Gastroesophageal sphincter (tissue), 4 donors: ENCODE measurements at regions not wholly inside any gene's neighbourhood (a gene's known extent, or its start where the extent isn't known, plus 50 kb on each side); places are given as distances from the start of the nearest gene placed in this dataset.

Experiments
- ATAC-seq: fragments of 150-250 bp; one replicate; pipeline ENCODE4 v1.9.1; 2016; ENCODE audit warnings: mild to moderate bottlenecking, moderate library complexity
- H3K27ac ChIP-seq, 4 donors: fragments of 200-600 bp; sonication (generic) in 3 of 4; 1 replicate in 3 of 4; 2 replicates in 1 of 4; pipeline ENCODE4 v1.5.1; 2016 to 2019
- H3K27me3 ChIP-seq: fragments of 200-600 bp; sonication (generic); one replicate; pipeline ENCODE4 v1.5.1; 2019
- H3K36me3 ChIP-seq, 2 donors: fragments of 200-600 bp; sonication (generic); one replicate each; pipeline ENCODE4 v1.5.1; 2019; ENCODE audit warnings: control low read depth in 1 of 2
- H3K4me1 ChIP-seq, 3 donors: fragments of 200-600 bp; sonication (generic); 1 replicate in 2 of 3; 2 replicates in 1 of 3; pipeline ENCODE4 v1.5.1; 2016 to 2019; ENCODE audit warnings: control low read depth in 2 of 3
- H3K4me3 ChIP-seq, 2 donors: fragments of 200-600 bp; sonication (generic); one replicate each; pipeline ENCODE4 v1.5.1; 2019; ENCODE audit warnings: mild to moderate bottlenecking in 1 of 2, moderate library complexity in 1 of 2
- H3K9me3 ChIP-seq, 3 donors: fragments of 200-600 bp; sonication (generic); one replicate each; pipeline ENCODE4 v1.5.1; 2017 to 2019; ENCODE audit warnings: control low read depth in 2 of 3
- CTCF ChIP-seq, 4 experiments: fragments of 200-600 bp in 2 of 4; fragments of 450-650 bp in 2 of 4; sonication (generic) in 1 of 4; IDR thresholded peaks; one replicate each; pipeline ENCODE4 v1.5.1; 2017 to 2019; ENCODE audit warnings: antibody characterized with exemption in 4 of 4, mild to moderate bottlenecking in 2 of 4, moderate library complexity in 2 of 4
- EP300 ChIP-seq: sonication (generic); formaldehyde crosslinking; IDR thresholded peaks from one replicate; pipeline ENCODE4 v1.6.1; 2017; ENCODE audit warnings: antibody characterized with exemption, mild to moderate bottlenecking
- POLR2A ChIP-seq, 2 donors: fragments of 450-650 bp; IDR thresholded peaks; one replicate each; pipeline ENCODE4 v1.6.1; 2017; ENCODE audit warnings: antibody characterized with exemption in 2 of 2, mild to moderate bottlenecking in 2 of 2, moderate library complexity in 1 of 2
- POLR2AphosphoS5 ChIP-seq: sonication (generic); formaldehyde crosslinking; IDR thresholded peaks from one replicate; pipeline ENCODE4 v1.6.1; 2017; ENCODE audit warnings: antibody characterized with exemption
- whole genome bisulfite sequencing, 2 donors: methylation state at CpG; one replicate each; pipeline ENCODE4 v1.1.5; 2018; ENCODE audit warnings: low coverage in 1 of 2; 5-methylcytosine and 5-hydroxymethylcytosine counted together

GRCh38 chr11:8335683-8336082 lies 72.0 kb upstream of the LMO1 start:
- Histone ChIP-seq H3K4me1 (no peaks in the 10 kb centered on the region), H3K4me3 (no peak overlapping the region), H3K27ac (no peak overlapping the region), H3K9me3 (no peaks in the 10 kb centered on the region), H3K27me3 (peaks cover 4% of the 10 kb centered on the region), H3K36me3 (no peaks in the 10 kb centered on the region)
- WGBS, 2 donors: 70% methylated on average over 3 of the region's 7 CpGs; no CpG with 5 or more reads in 1 of the 2 donors
- TF ChIP-seq EP300 (no peak), CTCF (IDR thresholded peaks at IDR 0.05) (no peak), POLR2A (IDR thresholded peaks at IDR 0.05) (no peak), POLR2AphosphoS5 (no peak)
- no peak for ATAC-seq

GRCh38 chr11:8335186-8335585 lies 71.5 kb upstream of the LMO1 start:
- TF ChIP-seq EP300 (no peak), CTCF (IDR thresholded peaks at IDR 0.05) (no peak), POLR2A (IDR thresholded peaks at IDR 0.05) (no peak), POLR2AphosphoS5 (no peak)
- 100% methylated on average over 1 of the region's 8 CpGs for WGBS, 2 donors

GRCh38 chr11:8333811-8334401 lies 70.2 kb upstream of the LMO1 start:
- Histone ChIP-seq H3K27ac (no peak overlapping the region), H3K36me3 (no peaks in the 10 kb centered on the region), H3K9me3 (no peaks in the 10 kb centered on the region), H3K27me3 (peaks cover 4% of the 10 kb centered on the region), H3K4me1 (peaks cover 0 to 18% (median 2%) of the 10 kb centered on the region in 3 donors), H3K4me3 (no peak overlapping the region)
- TF ChIP-seq CTCF (IDR thresholded peaks at IDR 0.05) (no peak), POLR2A (IDR thresholded peaks at IDR 0.05) (no peak), EP300 (no peak), POLR2AphosphoS5 (no peak)
- WGBS, 2 donors: 79% methylated on average over 3 of the region's 7 CpGs; no CpG with 5 or more reads in 1 of the 2 donors
- ATAC-seq: no peak

More at GRCh38 chr11:8335186-8335585, 71.5 kb upstream of the LMO1 start:
- Histone ChIP-seq H3K27ac (no peak overlapping the region), H3K4me3 (no peak overlapping the region), H3K4me1 (peaks cover 0 to 5% (median 0%) of the 10 kb centered on the region in 3 donors), H3K9me3 (no peaks in the 10 kb centered on the region), H3K36me3 (no peaks in the 10 kb centered on the region), H3K27me3 (peaks cover 4% of the 10 kb centered on the region)
- ATAC-seq: no peak

- whole genome bisulfite sequencing, 2 donors: 88 to 96% methylated on average over 2 to 4 of the region's 4 CpGs
- Histone ChIP-seq H3K4me3 (no peak overlapping the region), H3K27ac (no peak overlapping the region), H3K9me3 (no peaks in the 10 kb centered on the region), H3K36me3 (no peaks in the 10 kb centered on the region), H3K27me3 (peaks cover 4% of the 10 kb centered on the region), H3K4me1 (peaks cover 0 to 21% (median 3%) of the 10 kb centered on the region in 3 donors)
- no peak for ATAC-seq
- no peak for TF ChIP-seq POLR2A (IDR thresholded peaks at IDR 0.05)
- TF ChIP-seq POLR2AphosphoS5: no peak
- no peak for TF ChIP-seq EP300
- no peak for TF ChIP-seq CTCF (IDR thresholded peaks at IDR 0.05)
Observed at GRCh38 chr11:8333376-8333775, 69.7 kb upstream of the LMO1 start.

- Histone ChIP-seq H3K4me1 (peaks cover 0 to 21% (median 3%) of the 10 kb centered on the region in 3 donors), H3K36me3 (no peaks in the 10 kb centered on the region), H3K27ac (no peak overlapping the region), H3K27me3 (peaks cover 4% of the 10 kb centered on the region), H3K9me3 (no peaks in the 10 kb centered on the region), H3K4me3 (no peak overlapping the region)
- 70 to 75% methylated on average over 7 to 9 of the region's 12 CpGs for WGBS, 2 donors
- no peak for TF ChIP-seq CTCF (IDR thresholded peaks at IDR 0.05)
- TF ChIP-seq POLR2A (IDR thresholded peaks at IDR 0.05): no peak
- TF ChIP-seq EP300: no peak
- no peak for TF ChIP-seq POLR2AphosphoS5
- no peak for ATAC-seq
Observed at GRCh38 chr11:8332891-8333290, 69.2 kb upstream of the LMO1 start.
